ENCODE measurements at regions not wholly inside any gene's neighbourhood (a gene's known extent, or its start where the extent isn't known, plus 50 kb on each side); places are given as distances from the start of the nearest gene placed in this dataset.

- no peak for TF ChIP-seq CTCF (IDR thresholded peaks at IDR 0.05)
- TF ChIP-seq POLR2A (IDR thresholded peaks at IDR 0.05) = no peak
These were observed 215.0 kb downstream of the TBX5 start for GRCh38 chr12:114190971-114191370.
